Endothelial cell of umbilical vein (primary cell): ENCODE measurements at regions not wholly inside any gene's neighbourhood (a gene's known extent, or its start where the extent isn't known, plus 50 kb on each side); places are given as distances from the start of the nearest gene placed in this dataset.

ENCODE experiments used
- BruUV-seq: library from RNA; stranded (reverse); fragments of 400-500 nt; replicated peaks from 2 replicates; lab custom pipeline; 2021; lab: Mats Ljungman, UMichigan
- CTCF ChIA-PET: fragments of 300-600, 350-600 bp; sonication (Branson Sonifier 250); formaldehyde crosslinking; loops from one replicate; lab custom pipeline; 2021; ENCODE audit warnings: antibody characterized with exemption, inconsistent platforms; lab: Charles Lee
- POLR2A ChIA-PET: fragments of 300-600, 350-600 bp; sonication (Branson Sonifier 250); formaldehyde crosslinking; loops from one replicate; lab custom pipeline; 2021; ENCODE audit warnings: antibody characterized with exemption, inconsistent platforms; lab: Charles Lee
- DNase-seq: peaks from one replicate; pipeline ENCODE4 v3.0.0-alpha.2; 2011; ENCODE audit warnings: low read depth, low spot score
- FAIRE-seq: peaks from 2 replicates; lab custom pipeline; 2011; peaks lifted over from hg19 to GRCh38; lab: Jason Lieb, UNC
- H2AFZ ChIP-seq: 2 replicates; pipeline ENCODE4 v1.6.0; 2012; ENCODE audit warnings: low read depth, low read length, control low read depth, inconsistent platforms
- H3K27ac ChIP-seq: 2 replicates; pipeline ENCODE4 v1.5.1; 2011; ENCODE audit warnings: low read depth, mild to moderate bottlenecking, control low read depth, low read length, moderate library complexity; ENCODE audit not compliant: insufficient read depth
- H3K27me3 ChIP-seq, 2 experiments: 2 replicates each; pipeline versions ENCODE4 v1.6.0 to v1.6.1; 2011; ENCODE audit warnings: low read length in 2 of 2, mixed read lengths in 1 of 2; ENCODE audit not compliant: control insufficient read depth in 2 of 2, insufficient read depth in 2 of 2
- H3K36me3 ChIP-seq, 2 experiments: 2 replicates in 1 of 2; 3 replicates in 1 of 2; pipeline ENCODE4 v1.5.1; 2011; ENCODE audit warnings: low read length in 2 of 2, mild to moderate bottlenecking in 1 of 2, moderate library complexity in 1 of 2; ENCODE audit not compliant: control insufficient read depth in 2 of 2, insufficient read depth in 2 of 2; ENCODE audit errors: extremely low read depth in 1 of 2
- H3K4me1 ChIP-seq: 3 replicates; pipeline ENCODE4 v1.5.1; 2011; ENCODE audit warnings: mild to moderate bottlenecking, low read length; ENCODE audit not compliant: control insufficient read depth, insufficient read depth; ENCODE audit errors: extremely low read depth
- H3K4me2 ChIP-seq: 2 replicates; pipeline ENCODE4 v1.6.1; 2011; ENCODE audit warnings: low read length, control low read depth, mixed read lengths; ENCODE audit not compliant: insufficient read depth
- H3K4me3 ChIP-seq, 3 experiments: fragments of 200-600 bp in 1 of 3; sonication (generic), shearing (Covaris generic) in 1 of 3; replicated peaks in 1 of 3; 2 replicates each; pipeline ENCODE4 v1.5.1; 2011 to 2016; ENCODE audit warnings: control low read depth in 3 of 3, low read length in 3 of 3, mild to moderate bottlenecking in 2 of 3, inconsistent platforms in 1 of 3, low read depth in 1 of 3, moderate library complexity in 1 of 3; ENCODE audit not compliant: insufficient read depth in 1 of 3
- H3K79me2 ChIP-seq: 2 replicates; pipeline ENCODE4 v1.6.0; 2012; ENCODE audit warnings: low read length, inconsistent platforms; ENCODE audit not compliant: control insufficient read depth, insufficient read depth
- H3K9ac ChIP-seq: replicated peaks from 2 replicates; pipeline ENCODE3; 2011; ENCODE audit warnings: low read length, control low read depth; ENCODE audit not compliant: insufficient read depth; ENCODE audit errors: extremely low read depth
- H3K9me1 ChIP-seq: replicated peaks from 3 replicates; pipeline ENCODE4 v1.6.0; 2011; ENCODE audit warnings: mild to moderate bottlenecking, low read length; ENCODE audit not compliant: control insufficient read depth, insufficient read depth; ENCODE audit errors: extremely low read depth
- H3K9me3 ChIP-seq: replicated peaks from 2 replicates; pipeline ENCODE4 v1.5.1; 2012; ENCODE audit warnings: low read length, inconsistent platforms; ENCODE audit not compliant: control insufficient read depth, insufficient read depth
- H4K20me1 ChIP-seq: replicated peaks from 2 replicates; pipeline ENCODE3; 2011; ENCODE audit warnings: mild to moderate bottlenecking, low read length; ENCODE audit not compliant: control insufficient read depth, insufficient read depth; ENCODE audit errors: extremely low read depth
- EZH2 ChIP-seq: IDR thresholded peaks from 2 replicates; pipeline ENCODE4 v1.6.1; 2012; ENCODE audit warnings: borderline replicate concordance, low read depth, mild to moderate bottlenecking, moderate library complexity, low read length, inconsistent platforms; ENCODE audit not compliant: severe bottlenecking
- FOS ChIP-seq: IDR thresholded peaks from 2 replicates; pipeline ENCODE4 v1.6.1; 2011; ENCODE audit warnings: mild to moderate bottlenecking, low read length, moderate library complexity, borderline replicate concordance; ENCODE audit not compliant: insufficient read depth
- GATA2 ChIP-seq: IDR thresholded peaks from 2 replicates; pipeline ENCODE4 v1.7.0; 2011; ENCODE audit warnings: low read depth, mild to moderate bottlenecking, moderate library complexity, mixed read lengths, low read length; ENCODE audit not compliant: insufficient read length, insufficient read depth
- JUN ChIP-seq: IDR thresholded peaks from 2 replicates; pipeline ENCODE4 v1.6.1; 2011; ENCODE audit warnings: borderline replicate concordance, low read depth; ENCODE audit not compliant: insufficient read length, insufficient read depth
- MYC ChIP-seq: IDR thresholded peaks from one replicate; pipeline ENCODE4 v1.6.1; 2011; ENCODE audit warnings: mild to moderate bottlenecking, low read depth, low read length
- POLR2A ChIP-seq: IDR thresholded peaks from 2 replicates; pipeline ENCODE4 v1.6.1; 2012; ENCODE audit warnings: low read depth, mild to moderate bottlenecking, control low read depth, low read length
- POLR2AphosphoS5 ChIP-seq: IDR thresholded peaks from 2 replicates; pipeline ENCODE4 v1.6.1; 2012; ENCODE audit warnings: low read depth, mild to moderate bottlenecking, control low read depth, low read length, moderate library complexity; ENCODE audit not compliant: insufficient read depth
- dilution Hi-C: fragments of 300-500 bp; cut with MboI; formaldehyde crosslinking; loops from one replicate; pipeline ENCODE4 v1.15.0; 2019; ENCODE audit warnings: low sequenced_read_pairs; ENCODE audit not compliant: extremely low pct_ligation_motif_present
- intact Hi-C: fragments of 100-400 bp; cut with micrococcal nuclease; formaldehyde crosslinking; loops from one replicate; pipeline ENCODE4 v1.10.0; 2022
- TF ChIP-seq, protein P1 (sequence below): IDR thresholded peaks from 2 replicates; pipeline ENCODE4 v1.6.1; 2011; ENCODE audit not compliant: insufficient read depth, insufficient read length
- TF ChIP-seq, protein P2 (sequence below), 2 donors: IDR thresholded peaks; 1 replicate in 1 of 2; 2 replicates in 1 of 2; pipeline ENCODE4 v1.5.1; 2011; ENCODE audit warnings: low read length in 2 of 2, mild to moderate bottlenecking in 2 of 2, moderate library complexity in 2 of 2, control low read depth in 1 of 2, inconsistent platforms in 1 of 2, low read depth in 1 of 2; ENCODE audit not compliant: insufficient read depth in 1 of 2; ENCODE audit errors: extremely low read depth in 1 of 2

DNA sequence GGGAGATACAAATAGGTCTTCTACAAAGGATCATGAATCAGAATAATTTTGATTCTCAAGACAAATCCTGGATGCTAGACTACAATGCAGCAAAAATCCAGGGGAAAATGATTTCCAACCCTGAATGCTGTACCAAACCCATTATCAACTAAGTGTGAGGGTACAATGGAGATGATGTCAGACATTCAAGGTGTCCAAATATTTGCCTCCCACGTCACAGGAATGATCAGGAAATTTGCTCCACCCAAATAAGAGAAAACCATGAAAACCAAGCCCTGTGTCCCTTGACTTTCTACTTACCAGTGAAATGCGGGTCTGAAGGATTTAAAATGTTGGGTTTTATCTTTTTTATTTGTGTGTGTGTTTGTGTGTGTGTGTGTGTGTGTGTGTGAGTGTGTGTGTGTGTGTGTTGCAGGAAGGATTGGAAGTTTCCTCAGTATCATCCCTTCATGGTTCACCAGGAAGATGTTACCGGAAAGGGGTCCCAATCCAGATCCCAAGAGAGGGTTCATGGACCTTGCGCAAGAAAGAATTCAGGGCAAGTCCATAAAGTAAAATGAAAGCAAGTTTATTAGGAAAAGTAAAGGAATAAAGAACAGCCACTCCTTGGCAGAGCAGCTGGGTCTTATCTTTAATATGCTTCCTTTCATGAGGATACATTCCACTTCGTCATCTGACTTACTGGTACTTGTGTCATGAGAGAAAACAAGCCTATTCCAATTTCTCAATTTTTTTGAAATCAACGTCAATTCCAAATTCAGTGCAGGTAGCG lies 61.1 kb upstream of the ID2 start:
- no peak overlapping the region for H3K9ac ChIP-seq

More for the DNA sequence above, 61.1 kb upstream of the ID2 start:
- dilution Hi-C loops (no loop called here), intact Hi-C loops (no loop called here)
- Histone ChIP-seq H4K20me1 (no peaks in the 10 kb centered on the region), H3K9me1 (no peaks in the 10 kb centered on the region), H3K9me3 (no peaks in the 10 kb centered on the region), H2AFZ (no peak overlapping the region), H3K27me3 (no peaks in the 10 kb centered on the region), H3K36me3 (no peaks in the 10 kb centered on the region), H3K4me2 (no peak overlapping the region), H3K79me2 (no peaks in the 10 kb centered on the region), H3K4me1 (no peaks in the 10 kb centered on the region), H3K4me3 (no peak overlapping the region), H3K27ac (no peak overlapping the region)
- BruUV-seq, result no TSS peak
- FAIRE-seq (no peak), DNase-seq (no peak)
- ChIA-PET CTCF (no interaction called here), POLR2A (no interaction called here)
- no peak for TF ChIP-seq FOS
- no peak for TF ChIP-seq MYC
- no peak for TF ChIP-seq EZH2
- no peak for TF ChIP-seq POLR2AphosphoS5
- TF ChIP-seq, protein P1, sequence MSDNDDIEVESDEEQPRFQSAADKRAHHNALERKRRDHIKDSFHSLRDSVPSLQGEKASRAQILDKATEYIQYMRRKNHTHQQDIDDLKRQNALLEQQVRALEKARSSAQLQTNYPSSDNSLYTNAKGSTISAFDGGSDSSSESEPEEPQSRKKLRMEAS, result no peak
- no peak for TF ChIP-seq GATA2
- no peak for TF ChIP-seq JUN
- TF ChIP-seq POLR2A, result no peak
- TF ChIP-seq, protein P2, sequence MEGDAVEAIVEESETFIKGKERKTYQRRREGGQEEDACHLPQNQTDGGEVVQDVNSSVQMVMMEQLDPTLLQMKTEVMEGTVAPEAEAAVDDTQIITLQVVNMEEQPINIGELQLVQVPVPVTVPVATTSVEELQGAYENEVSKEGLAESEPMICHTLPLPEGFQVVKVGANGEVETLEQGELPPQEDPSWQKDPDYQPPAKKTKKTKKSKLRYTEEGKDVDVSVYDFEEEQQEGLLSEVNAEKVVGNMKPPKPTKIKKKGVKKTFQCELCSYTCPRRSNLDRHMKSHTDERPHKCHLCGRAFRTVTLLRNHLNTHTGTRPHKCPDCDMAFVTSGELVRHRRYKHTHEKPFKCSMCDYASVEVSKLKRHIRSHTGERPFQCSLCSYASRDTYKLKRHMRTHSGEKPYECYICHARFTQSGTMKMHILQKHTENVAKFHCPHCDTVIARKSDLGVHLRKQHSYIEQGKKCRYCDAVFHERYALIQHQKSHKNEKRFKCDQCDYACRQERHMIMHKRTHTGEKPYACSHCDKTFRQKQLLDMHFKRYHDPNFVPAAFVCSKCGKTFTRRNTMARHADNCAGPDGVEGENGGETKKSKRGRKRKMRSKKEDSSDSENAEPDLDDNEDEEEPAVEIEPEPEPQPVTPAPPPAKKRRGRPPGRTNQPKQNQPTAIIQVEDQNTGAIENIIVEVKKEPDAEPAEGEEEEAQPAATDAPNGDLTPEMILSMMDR (IDR thresholded peaks at IDR 0.05; ENCODE audit: extremely low read depth in 1 of 2, insufficient read depth in 1 of 2, low read depth in 1 of 2, low read length in 2 of 2), result no peak
